H1 (cell line): ENCODE measurements at regions not wholly inside any gene's neighbourhood (a gene's known extent, or its start where the extent isn't known, plus 50 kb on each side); places are given as distances from the start of the nearest gene placed in this dataset.

Experiments
- CTCF ChIA-PET: fragments of 300-600 bp; sonication (Branson Sonifier 250); formaldehyde crosslinking; loops from one replicate; lab custom pipeline; 2021; ENCODE audit not compliant: partially characterized antibody; lab: Charles Lee
- POLR2A ChIA-PET: fragments of 300-600 bp; sonication (Branson Sonifier 250); formaldehyde crosslinking; loops from one replicate; lab custom pipeline; 2021; ENCODE audit warnings: inconsistent platforms; ENCODE audit not compliant: partially characterized antibody; lab: Charles Lee
- DNase-seq, 2 experiments: peaks; one replicate each; pipeline versions ENCODE4 v3.0.0 to v3.0.0-alpha.2; 2010 to 2022; ENCODE audit warnings: low spot score in 2 of 2, low read depth in 1 of 2, mixed read lengths in 1 of 2
- FAIRE-seq: peaks from 2 replicates; lab custom pipeline; 2011; peaks lifted over from hg19 to GRCh38; lab: Jason Lieb, UNC
- H2AFZ ChIP-seq: 2 replicates; pipeline ENCODE4 v1.8.1; 2012; ENCODE audit warnings: low read length, inconsistent platforms
- H2AK5ac ChIP-seq: 2 replicates; pipeline ENCODE4 v1.6.1; 2013; ENCODE audit warnings: low read depth, low read length
- H2BK120ac ChIP-seq: replicated peaks from 2 replicates; pipeline ENCODE3; 2013; ENCODE audit warnings: low read depth, low read length, inconsistent platforms
- H2BK12ac ChIP-seq: 2 replicates; pipeline ENCODE4 v1.6.1; 2013; ENCODE audit warnings: low read depth, low read length
- H2BK15ac ChIP-seq: 2 replicates; pipeline ENCODE4 v1.6.1; 2013; ENCODE audit warnings: low read length
- H2BK20ac ChIP-seq: 2 replicates; pipeline ENCODE4 v1.6.1; 2013; ENCODE audit warnings: low read length
- H2BK5ac ChIP-seq: 2 replicates; pipeline ENCODE4 v1.6.1; 2013; ENCODE audit warnings: low read depth, low read length
- H3K14ac ChIP-seq: 2 replicates; pipeline ENCODE4 v1.6.1; 2013; ENCODE audit warnings: inconsistent platforms; ENCODE audit not compliant: insufficient read length
- H3K18ac ChIP-seq: 2 replicates; pipeline ENCODE4 v1.6.1; 2013; ENCODE audit warnings: low read length; ENCODE audit errors: extremely low read depth
- H3K23ac ChIP-seq: 2 replicates; pipeline ENCODE4 v1.6.1; 2013; ENCODE audit warnings: inconsistent platforms; ENCODE audit not compliant: insufficient read length
- H3K23me2 ChIP-seq: 2 replicates; pipeline ENCODE4 v1.6.1; 2013; ENCODE audit warnings: low read depth, low read length
- H3K27ac ChIP-seq: 2 replicates; pipeline ENCODE4 v1.6.1; 2011; ENCODE audit warnings: low read depth, low read length, inconsistent platforms
- H3K27me3 ChIP-seq, 4 experiments: replicated peaks in 1 of 4; 1 replicate in 1 of 4; 2 replicates in 3 of 4; pipeline versions ENCODE4 v1.6.1 to v1.8.1; 2011 to 2013; ENCODE audit warnings: low read length in 3 of 4, mild to moderate bottlenecking in 3 of 4, inconsistent platforms in 2 of 4, mixed read lengths in 2 of 4, moderate library complexity in 1 of 4; ENCODE audit not compliant: control insufficient read depth in 3 of 4, insufficient read depth in 3 of 4; ENCODE audit errors: extremely low read depth in 1 of 4
- H3K36me3 ChIP-seq, 4 experiments: 2 replicates each; pipeline versions ENCODE4 v1.6.1 to v1.8.1; 2011 to 2013; ENCODE audit warnings: mild to moderate bottlenecking in 4 of 4, low read length in 3 of 4, moderate library complexity in 2 of 4, control low read depth in 1 of 4, inconsistent platforms in 1 of 4; ENCODE audit not compliant: insufficient read depth in 4 of 4, control insufficient read depth in 2 of 4
- H3K4ac ChIP-seq: replicated peaks from 2 replicates; pipeline ENCODE3; 2013; ENCODE audit warnings: low read length, low read depth, mixed read lengths, inconsistent platforms; ENCODE audit not compliant: insufficient read length
- H3K4me1 ChIP-seq, 4 experiments: replicated peaks in 1 of 4; 1 replicate in 1 of 4; 2 replicates in 3 of 4; pipeline versions ENCODE4 v1.6.1 to v1.8.1; 2011 to 2013; ENCODE audit warnings: low read length in 3 of 4, inconsistent platforms in 2 of 4, mixed read lengths in 1 of 4; ENCODE audit not compliant: insufficient read depth in 4 of 4, control insufficient read depth in 3 of 4
- H3K4me2 ChIP-seq, 2 experiments: 2 replicates each; pipeline versions ENCODE4 v1.6.1 to v1.8.1; 2011 to 2013; ENCODE audit warnings: low read depth in 2 of 2, low read length in 2 of 2, control low read depth in 1 of 2, inconsistent platforms in 1 of 2, mild to moderate bottlenecking in 1 of 2; ENCODE audit not compliant: insufficient read depth in 1 of 2
- H3K4me3 ChIP-seq, 4 experiments: fragments of 200-600, 300-600 bp in 1 of 4; sonication (generic), shearing (Covaris generic), sonication (Bioruptor Twin) in 1 of 4; 2 replicates each; pipeline versions ENCODE4 v1.5.1 to v1.8.1; 2011 to 2016; ENCODE audit warnings: low read length in 4 of 4, low read depth in 3 of 4, control low read depth in 2 of 4, inconsistent platforms in 2 of 4, mild to moderate bottlenecking in 2 of 4, mixed read lengths in 1 of 4, moderate library complexity in 1 of 4; ENCODE audit not compliant: insufficient read depth in 2 of 4; ENCODE audit errors: extremely low read depth in 1 of 4
- H3K56ac ChIP-seq: replicated peaks from 2 replicates; pipeline ENCODE3; 2013; ENCODE audit warnings: low read depth, mild to moderate bottlenecking, mixed read lengths, low read length, inconsistent platforms; ENCODE audit not compliant: insufficient read length
- H3K79me1 ChIP-seq: 2 replicates; pipeline ENCODE4 v1.6.1; 2013; ENCODE audit warnings: low read depth, low read length, control low read depth
- H3K79me2 ChIP-seq, 2 experiments: 2 replicates each; pipeline versions ENCODE4 v1.6.1 to v1.8.1; 2012 to 2013; ENCODE audit warnings: low read length in 2 of 2, mild to moderate bottlenecking in 2 of 2, inconsistent platforms in 1 of 2; ENCODE audit not compliant: insufficient read depth in 2 of 2, control insufficient read depth in 1 of 2
- H3K9ac ChIP-seq, 4 experiments: replicated peaks in 1 of 4; 1 replicate in 1 of 4; 2 replicates in 3 of 4; pipeline versions ENCODE4 v1.6.1 to v1.8.1; 2011 to 2013; ENCODE audit warnings: low read depth in 3 of 4, low read length in 3 of 4, control low read depth in 2 of 4, mild to moderate bottlenecking in 2 of 4, moderate library complexity in 2 of 4, inconsistent platforms in 1 of 4; ENCODE audit errors: extremely low read depth in 1 of 4
- H3K9me3 ChIP-seq, 2 experiments: 2 replicates each; pipeline versions ENCODE4 v1.6.1 to v1.8.1; 2012 to 2013; ENCODE audit warnings: mild to moderate bottlenecking in 2 of 2, moderate library complexity in 2 of 2, control low read depth in 1 of 2, inconsistent platforms in 1 of 2, low read depth in 1 of 2, low read length in 1 of 2, mixed read lengths in 1 of 2; ENCODE audit not compliant: insufficient read depth in 2 of 2
- H4K20me1 ChIP-seq, 2 experiments: replicated peaks in 1 of 2; 2 replicates each; pipeline versions ENCODE3 to v1.8.1; 2011 to 2013; ENCODE audit warnings: inconsistent platforms in 2 of 2, low read length in 2 of 2, mild to moderate bottlenecking in 1 of 2; ENCODE audit not compliant: insufficient read depth in 2 of 2, control insufficient read depth in 1 of 2
- H4K5ac ChIP-seq: 2 replicates; pipeline ENCODE4 v1.6.1; 2013; ENCODE audit warnings: low read length, low read depth, mixed read lengths, inconsistent platforms; ENCODE audit not compliant: insufficient read length
- H4K8ac ChIP-seq: 2 replicates; pipeline ENCODE4 v1.8.0; 2013; ENCODE audit warnings: mild to moderate bottlenecking, moderate library complexity, low read length, inconsistent platforms; ENCODE audit not compliant: insufficient read depth; ENCODE audit errors: extremely low read depth
- H4K91ac ChIP-seq: replicated peaks from 2 replicates; pipeline ENCODE3; 2013; ENCODE audit warnings: low read length, mixed read lengths, inconsistent platforms; ENCODE audit not compliant: insufficient read length
- CBX5 ChIP-seq: fragments of 300-800, 300-1000 bp; sonication (generic); IDR thresholded peaks from 2 replicates; pipeline ENCODE4 v1.7.1; 2016; ENCODE audit warnings: antibody characterized with exemption, low read length, low read depth
- EP300 ChIP-seq, 2 experiments: IDR thresholded peaks; 1 replicate in 1 of 2; 2 replicates in 1 of 2; pipeline ENCODE4 v1.6.1; 2011 to 2012; ENCODE audit warnings: low read depth in 2 of 2, low read length in 2 of 2, mild to moderate bottlenecking in 2 of 2, borderline replicate concordance in 1 of 2, inconsistent platforms in 1 of 2, moderate library complexity in 1 of 2
- YY1 ChIP-seq: IDR thresholded peaks from 2 replicates; pipeline ENCODE4 v1.6.1; 2011; ENCODE audit warnings: low read depth, mild to moderate bottlenecking, low read length
- WGBS, 2 experiments: shearing (Covaris generic) in 1 of 2; methylation state at CpG; one replicate each; pipeline versions ENCODE4 v1.1.6 to v1.1.7; 2013 to 2015; ENCODE audit warnings: low lambda C conversion rate in 2 of 2, mixed read lengths in 2 of 2, inconsistent platforms in 1 of 2, low coverage in 1 of 2, missing lambda C conversion rate in 1 of 2; ENCODE audit not compliant: insufficient replicate concordance in 2 of 2, insufficient coverage in 1 of 2, insufficient read length in 1 of 2; ENCODE audit errors: extremely low coverage in 1 of 2, missing lambda C conversion rate in 1 of 2; 5-methylcytosine and 5-hydroxymethylcytosine counted together

- CTCF ChIA-PET = interaction anchor here (1.3 to 11.2 kb wide), 5 partner anchors 20 to 263 kb away, joined by 3 to 166 read pairs (median 83); partner anchors contain the start of gene KCNA10
- TF ChIP-seq EP300 (IDR thresholded peaks at IDR 0.05; ENCODE audit: borderline replicate concordance in 1 of 2, low read depth in 2 of 2, low read length in 2 of 2) (no peak), CBX5 (no peak), YY1 (no peak)
These were observed 87.3 kb upstream of the CD53 start for GRCh38 chr1:110785612-110786011.

More at GRCh38 chr1:110785612-110786011, 87.3 kb upstream of the CD53 start:
- Histone ChIP-seq H3K23ac (no peak overlapping the region), H2BK12ac (no peak overlapping the region), H3K27me3 (no peaks in the 10 kb centered on the region; a peak in 1 of 7 replicates), H2BK120ac (no peak overlapping the region), H3K27ac (no peak overlapping the region), H4K91ac (no peak overlapping the region), H4K8ac (no peak overlapping the region), H3K4me2 (no peak overlapping the region), H4K20me1 (no peaks in the 10 kb centered on the region), H2BK15ac (no peak overlapping the region), H3K4me1 (no peaks in the 10 kb centered on the region), H3K9me3 (peaks cover 0 to 9% of the 10 kb centered on the region in 2 experiments; a peak in 1 of 4 replicates), H3K36me3 (no peaks in the 10 kb centered on the region), H2BK20ac (no peak overlapping the region), H2BK5ac (no peak overlapping the region), H3K14ac (no peak overlapping the region), H2AFZ (no peak overlapping the region), H3K79me2 (no peaks in the 10 kb centered on the region), H3K56ac (no peak overlapping the region), H2AK5ac (no peak overlapping the region), H3K18ac (no peak overlapping the region), H3K23me2 (no peaks in the 10 kb centered on the region), H3K4ac (no peak overlapping the region), H3K79me1 (no peaks in the 10 kb centered on the region), H3K4me3 (no peak overlapping the region), H4K5ac (no peak overlapping the region), H3K9ac (no peak overlapping the region)
- 81% methylated on average over 2 of the region's 2 CpGs; no CpG with 5 or more reads in 1 of the 2 experiments for WGBS, 2 experiments
- no peak for FAIRE-seq
- no peak for DNase-seq
- POLR2A ChIA-PET = no interaction called here
